Transverse colon (tissue), 4 donors: ENCODE measurements at regions not wholly inside any gene's neighbourhood (a gene's known extent, or its start where the extent isn't known, plus 50 kb on each side); places are given as distances from the start of the nearest gene placed in this dataset.
"Not testable (repeated sequence)": the region's sequence is repeated elsewhere in the genome, so short reads cannot be mapped to it uniquely, and the experiment has no call there.

ENCODE experiments used
- DNase-seq: peaks from one replicate; pipeline ENCODE4 v3.0.0-alpha.2; 2019
- H3K27ac ChIP-seq, 4 donors: fragments of 200-600 bp; sonication (generic); 2 replicates each; pipeline ENCODE4 v1.5.1; 2016 to 2018; ENCODE audit warnings: inconsistent platforms in 4 of 4
- H3K27me3 ChIP-seq: fragments of 200-600 bp; sonication (generic); 2 replicates; pipeline ENCODE4 v1.5.1; 2017; ENCODE audit warnings: inconsistent platforms
- H3K36me3 ChIP-seq, 4 donors: fragments of 200-600 bp; sonication (generic); 2 replicates each; pipeline ENCODE4 v1.5.1; 2017 to 2019; ENCODE audit warnings: inconsistent platforms in 4 of 4
- H3K4me1 ChIP-seq, 4 donors: fragments of 200-600 bp; sonication (generic); 2 replicates each; pipeline ENCODE4 v1.5.1; 2017 to 2020; ENCODE audit warnings: inconsistent platforms in 4 of 4
- H3K4me3 ChIP-seq, 4 donors: fragments of 200-600 bp; sonication (generic); 1 replicate in 1 of 4; 2 replicates in 3 of 4; pipeline versions ENCODE4 v1.5.1 to v1.6.1; 2017 to 2019; ENCODE audit warnings: inconsistent platforms in 4 of 4
- H3K9me3 ChIP-seq, 2 donors: fragments of 200-600 bp; sonication (generic); 2 replicates each; pipeline ENCODE4 v1.5.1; 2017 to 2019; ENCODE audit warnings: inconsistent platforms in 2 of 2
- EP300 ChIP-seq: sonication (generic); formaldehyde crosslinking; IDR thresholded peaks from one replicate; pipeline ENCODE4 v1.6.1; 2017; ENCODE audit warnings: antibody characterized with exemption, low read depth
- POLR2A ChIP-seq: fragments of 450-650 bp; IDR thresholded peaks from one replicate; pipeline ENCODE4 v1.6.1; 2016; ENCODE audit warnings: antibody characterized with exemption, mild to moderate bottlenecking, moderate library complexity
- POLR2AphosphoS5 ChIP-seq, 3 donors: sonication (generic); formaldehyde crosslinking; IDR thresholded peaks; one replicate each; pipeline ENCODE4 v1.6.1; 2016; ENCODE audit warnings: antibody characterized with exemption in 3 of 3
- WGBS, 2 donors: methylation state at CpG; one replicate each; pipeline ENCODE4 v1.1.5; 2018; ENCODE audit warnings: low coverage in 1 of 2; 5-methylcytosine and 5-hydroxymethylcytosine counted together
- in situ Hi-C, 4 donors: fragments of 200-750 bp; cut with MboI; loops; one replicate each; pipeline versions ENCODE4 v1.15.0 to v1.15.1; 2017; ENCODE audit warnings: low sequenced_read_pairs in 3 of 4, low pct_ligation_motif_present in 1 of 4, low pct_unique_long_range_greater_than_20kb in 1 of 4
- intact Hi-C: fragments of 100-400 bp; cut with DNase I; formaldehyde crosslinking; loops from one replicate; pipeline ENCODE4 v1.15.1; 2023; ENCODE audit warnings: low total_unique reads
- TF ChIP-seq, protein P1 (sequence below), 5 experiments: fragments of 200-600 bp in 3 of 5; fragments of 450-650 bp in 2 of 5; sonication (generic) in 3 of 5; IDR thresholded peaks; 1 replicate in 2 of 5; 2 replicates in 3 of 5; pipeline ENCODE4 v1.5.1; 2016 to 2017; ENCODE audit warnings: antibody characterized with exemption in 5 of 5, inconsistent platforms in 3 of 5, mild to moderate bottlenecking in 2 of 5, moderate library complexity in 1 of 5

DNA sequence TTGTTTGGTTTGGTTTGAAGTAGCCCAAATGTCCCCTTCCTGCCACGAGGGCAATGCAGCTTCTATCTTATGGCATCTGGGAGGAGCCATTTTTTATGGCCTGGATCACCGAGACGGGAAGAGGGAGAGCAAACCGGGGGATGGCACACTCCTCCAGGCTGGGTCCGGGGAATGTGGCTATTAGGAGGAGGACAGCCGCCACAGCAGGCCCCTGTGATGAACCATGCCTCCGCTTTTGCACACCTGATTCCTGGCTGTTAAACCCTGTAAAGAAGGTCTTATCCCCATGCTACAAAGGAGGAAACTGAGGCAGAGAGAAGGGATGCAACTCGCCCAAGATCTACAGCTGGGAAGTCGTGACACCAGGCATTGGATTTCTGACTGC is 157.6 kb downstream of the OR4M2 start:
- in situ Hi-C loops (no loop called here), intact Hi-C loops (no loop called here)
- Histone ChIP-seq H3K36me3 (no peaks in the 10 kb centered on the region), H3K9me3 (no peaks in the 10 kb centered on the region), H3K4me3 (no peak overlapping the region), H3K27me3 (no peaks in the 10 kb centered on the region), H3K4me1 (no peaks in the 10 kb centered on the region), H3K27ac (no peak overlapping the region)
- 74 to 85% methylated on average over 3 to 9 of the region's 9 CpGs for WGBS, 2 donors
- no peak for DNase-seq
- TF ChIP-seq, protein P1, sequence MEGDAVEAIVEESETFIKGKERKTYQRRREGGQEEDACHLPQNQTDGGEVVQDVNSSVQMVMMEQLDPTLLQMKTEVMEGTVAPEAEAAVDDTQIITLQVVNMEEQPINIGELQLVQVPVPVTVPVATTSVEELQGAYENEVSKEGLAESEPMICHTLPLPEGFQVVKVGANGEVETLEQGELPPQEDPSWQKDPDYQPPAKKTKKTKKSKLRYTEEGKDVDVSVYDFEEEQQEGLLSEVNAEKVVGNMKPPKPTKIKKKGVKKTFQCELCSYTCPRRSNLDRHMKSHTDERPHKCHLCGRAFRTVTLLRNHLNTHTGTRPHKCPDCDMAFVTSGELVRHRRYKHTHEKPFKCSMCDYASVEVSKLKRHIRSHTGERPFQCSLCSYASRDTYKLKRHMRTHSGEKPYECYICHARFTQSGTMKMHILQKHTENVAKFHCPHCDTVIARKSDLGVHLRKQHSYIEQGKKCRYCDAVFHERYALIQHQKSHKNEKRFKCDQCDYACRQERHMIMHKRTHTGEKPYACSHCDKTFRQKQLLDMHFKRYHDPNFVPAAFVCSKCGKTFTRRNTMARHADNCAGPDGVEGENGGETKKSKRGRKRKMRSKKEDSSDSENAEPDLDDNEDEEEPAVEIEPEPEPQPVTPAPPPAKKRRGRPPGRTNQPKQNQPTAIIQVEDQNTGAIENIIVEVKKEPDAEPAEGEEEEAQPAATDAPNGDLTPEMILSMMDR (IDR thresholded peaks at IDR 0.05): no peak
- TF ChIP-seq EP300: no peak
- no peak for TF ChIP-seq POLR2A
- TF ChIP-seq POLR2AphosphoS5 (IDR thresholded peaks at IDR 0.05): no peak

DNA sequence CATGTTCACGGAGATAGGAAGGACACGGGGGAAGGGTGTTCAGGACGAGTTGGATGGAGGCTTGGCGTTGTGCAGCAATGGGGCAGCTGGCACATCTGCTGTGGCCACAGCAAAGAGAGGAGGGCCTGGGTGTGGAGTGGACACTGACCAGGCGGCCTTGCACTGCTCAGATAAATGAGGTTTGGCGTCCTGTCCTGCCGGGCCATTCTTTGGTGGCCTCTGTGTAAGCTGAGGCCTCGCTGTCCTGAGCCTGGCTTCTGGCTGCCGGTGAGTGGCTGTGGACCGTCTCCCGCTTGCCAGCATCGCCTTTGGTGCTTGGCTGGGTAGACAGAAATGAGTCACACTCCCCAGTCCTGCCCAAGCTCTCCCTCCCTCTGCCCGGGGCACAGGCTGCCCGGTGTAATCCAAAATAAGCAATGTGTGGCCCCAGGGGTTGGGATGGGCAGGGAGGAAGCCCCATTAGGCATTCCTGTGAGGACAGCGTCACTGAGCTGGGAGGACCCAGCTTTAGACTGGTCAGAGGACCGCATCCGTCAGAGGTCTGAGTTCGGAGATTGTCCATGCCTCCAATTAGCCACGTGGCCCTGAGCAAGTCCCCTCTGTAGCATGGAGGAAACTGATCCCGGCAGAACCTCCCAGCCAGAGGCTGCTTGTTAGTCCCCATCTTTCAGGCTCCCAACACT is 158.1 kb downstream of the OR4M2 start:
- H3K4me3 ChIP-seq, DNase-seq, H3K27ac ChIP-seq, intact Hi-C loops, H3K9me3 ChIP-seq, H3K27me3 ChIP-seq, in situ Hi-C loops, H3K36me3 ChIP-seq, H3K4me1 ChIP-seq: not testable (repeated sequence)
- WGBS, 2 donors: 87 to 100% methylated on average over 2 to 19 of the region's 20 CpGs

DNA sequence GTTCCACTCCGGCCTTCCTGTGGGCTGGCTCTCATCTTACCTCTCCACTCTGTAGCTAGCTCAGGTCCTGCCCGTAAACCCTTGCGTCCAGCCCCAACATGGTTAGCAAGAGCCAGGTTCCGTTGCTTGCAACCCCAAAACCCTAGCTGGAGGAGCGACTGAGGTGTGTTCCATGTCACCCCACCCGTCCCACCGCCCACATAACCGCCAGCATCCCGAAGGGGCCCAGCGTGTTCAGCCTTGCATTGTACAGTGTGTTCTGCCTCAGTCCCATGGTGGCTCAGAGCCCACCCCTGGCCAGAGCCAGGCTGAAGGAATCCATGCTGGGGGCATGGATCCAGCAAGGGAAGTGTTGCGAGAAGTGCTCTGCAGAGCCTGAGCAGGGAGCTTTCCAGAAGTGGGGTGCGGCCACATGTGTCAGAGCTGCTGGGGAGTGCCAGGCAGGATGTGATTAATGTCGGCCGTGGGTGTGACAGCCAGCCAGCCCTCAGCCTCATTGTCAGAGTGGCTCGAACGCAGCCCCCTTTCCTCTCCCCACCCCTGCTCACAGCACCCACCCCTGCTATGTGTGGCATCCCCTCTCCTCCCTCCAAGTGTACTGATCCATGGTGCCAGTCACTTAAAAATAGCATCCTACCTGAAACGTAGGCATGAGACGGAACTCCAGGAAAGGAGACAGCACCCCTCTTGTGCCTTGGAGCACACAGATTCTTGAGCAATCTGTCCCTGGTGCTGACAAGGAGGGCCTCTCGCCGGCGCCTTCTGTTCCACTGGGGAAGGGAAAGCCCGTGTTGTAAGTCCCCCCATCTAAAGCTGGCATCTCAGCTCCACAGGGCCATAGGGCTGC is 158.9 kb downstream of the OR4M2 start:
- H3K36me3 ChIP-seq, intact Hi-C loops, in situ Hi-C loops, DNase-seq, H3K27me3 ChIP-seq, H3K4me1 ChIP-seq, H3K27ac ChIP-seq, H3K9me3 ChIP-seq, H3K4me3 ChIP-seq: not testable (repeated sequence)
- 77 to 80% methylated on average over 4 to 22 of the region's 22 CpGs for WGBS, 2 donors

GRCh38 chr15:22239806-22240180 is 159.5 kb downstream of the OR4M2 start:
- Histone ChIP-seq H3K4me1 (no peaks in the 10 kb centered on the region), H3K4me3 (no peak overlapping the region), H3K27me3 (no peaks in the 10 kb centered on the region), H3K9me3 (no peaks in the 10 kb centered on the region), H3K27ac (no peak overlapping the region), H3K36me3 (no peaks in the 10 kb centered on the region)
- no peak for DNase-seq
- 49 to 61% methylated on average over 3 of the region's 3 CpGs for WGBS, 2 donors
- in situ Hi-C loops: no loop called here
- intact Hi-C loops: no loop called here
- TF ChIP-seq POLR2A (no peak), EP300 (no peak)
- TF ChIP-seq, protein P1 (IDR thresholded peaks at IDR 0.05): no peak

DNA sequence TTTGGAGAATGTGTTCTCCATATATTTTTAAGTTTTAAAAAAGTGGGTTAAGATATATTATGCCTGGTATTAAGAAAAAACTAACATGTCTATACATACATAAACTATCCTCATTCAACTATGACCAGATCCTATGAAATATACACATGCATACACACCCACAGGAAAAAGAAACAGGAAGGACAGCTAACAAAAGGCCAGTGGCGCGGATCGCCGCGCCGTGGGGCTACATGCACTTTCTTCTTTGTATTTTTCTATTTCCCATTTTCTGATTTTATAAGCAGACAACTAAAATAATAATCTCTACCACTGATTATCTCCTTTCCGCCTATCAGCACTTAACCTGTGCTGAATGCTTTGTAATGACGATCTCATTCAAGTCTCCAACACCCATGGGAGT is 160.1 kb downstream of the OR4M2 start:
- 82 to 90% methylated on average over 8 of the region's 8 CpGs for WGBS, 2 donors
- in situ Hi-C loops: no loop called here
- H3K4me1 ChIP-seq: no peaks in the 10 kb centered on the region
- H3K9me3 ChIP-seq: no peaks in the 10 kb centered on the region
- no peak overlapping the region for H3K27ac ChIP-seq
- DNase-seq: no peak
- intact Hi-C loops: no loop called here
- no peaks in the 10 kb centered on the region for H3K36me3 ChIP-seq
- TF ChIP-seq, protein P1 (IDR thresholded peaks at IDR 0.05): no peak
- no peak for TF ChIP-seq POLR2A
- no peak for TF ChIP-seq EP300
- no peak for TF ChIP-seq POLR2AphosphoS5 (IDR thresholded peaks at IDR 0.05)
- no peaks in the 10 kb centered on the region for H3K27me3 ChIP-seq
- no peak overlapping the region for H3K4me3 ChIP-seq
